WTC11 (cell line): ENCODE measurements at regions not wholly inside any gene's neighbourhood (a gene's known extent, or its start where the extent isn't known, plus 50 kb on each side); places are given as distances from the start of the nearest gene placed in this dataset.

ENCODE experiments used
- ATAC-seq: fragments of 200-7000 bp; cut with Tn5 transposase; 2 replicates; pipeline ENCODE4 v1.10.0; 2021; ENCODE audit warnings: mild to moderate bottlenecking, moderate library complexity
- CTCF ChIA-PET: fragments of 300-600 bp; sonication (Branson Sonifier 250); formaldehyde crosslinking; loops from one replicate; lab custom pipeline; 2021; ENCODE audit warnings: antibody characterized with exemption; lab: Charles Lee
- POLR2A ChIA-PET: fragments of 350-600 bp; sonication (Branson Sonifier 250); formaldehyde crosslinking; loops from one replicate; lab custom pipeline; 2021; ENCODE audit warnings: antibody characterized with exemption; lab: Charles Lee
- DNase-seq: peaks from one replicate; pipeline ENCODE4 v3.0.0; 2021; ENCODE audit warnings: low spot score
- H3K27ac Mint-ChIP-seq: 2 replicates; pipeline ENCODE4 v1.8.0; 2021; ENCODE audit warnings: mixed read lengths
- H3K27me3 Mint-ChIP-seq: 2 replicates; pipeline ENCODE4 v1.8.0; 2021; ENCODE audit warnings: low read depth, mild to moderate bottlenecking, moderate library complexity, mixed read lengths
- H3K36me3 Mint-ChIP-seq: 2 replicates; pipeline ENCODE4 v1.8.0; 2021; ENCODE audit warnings: mixed read lengths
- H3K4me1 Mint-ChIP-seq: 2 replicates; pipeline ENCODE4 v1.8.0; 2022; ENCODE audit warnings: mixed read lengths
- H3K4me3 Mint-ChIP-seq: 2 replicates; pipeline ENCODE4 v1.8.0; 2021; ENCODE audit warnings: mild to moderate bottlenecking, moderate library complexity, mixed read lengths
- H3K9me3 Mint-ChIP-seq: 2 replicates; pipeline ENCODE4 v1.8.0; 2021; ENCODE audit warnings: mixed read lengths
- AFF4 ChIP-seq: sonication (generic); formaldehyde crosslinking; IDR thresholded peaks from 2 replicates; pipeline ENCODE4 v1.8.1; 2023; ENCODE audit warnings: mild to moderate bottlenecking, missing genetic modification reagents, borderline replicate concordance
- ATF6 ChIP-seq: sonication (generic); formaldehyde crosslinking; IDR thresholded peaks from 2 replicates; pipeline ENCODE4 v1.8.1; 2023; ENCODE audit warnings: mild to moderate bottlenecking, missing genetic modification reagents
- FOXJ3 ChIP-seq: sonication (generic); formaldehyde crosslinking; IDR thresholded peaks from 2 replicates; pipeline ENCODE4 v1.9.0; 2021; ENCODE audit warnings: missing genetic modification reagents, mild to moderate bottlenecking, borderline replicate concordance
- FOXK1 ChIP-seq: sonication (generic); formaldehyde crosslinking; IDR thresholded peaks from 2 replicates; pipeline ENCODE4 v1.8.0; 2022; ENCODE audit warnings: mild to moderate bottlenecking, moderate library complexity, missing genetic modification reagents
- NFE2L1 ChIP-seq: sonication (generic); formaldehyde crosslinking; IDR thresholded peaks from 2 replicates; pipeline ENCODE4 v1.8.1; 2023; ENCODE audit warnings: missing genetic modification reagents
- OVOL2 ChIP-seq: fragments of 250-450 bp; sonication (Bioruptor Pico); IDR thresholded peaks from 2 replicates; pipeline ENCODE4 v1.9.0; 2021; ENCODE audit warnings: mild to moderate bottlenecking, borderline replicate concordance
- SOX15 ChIP-seq: fragments of 250-450 bp; sonication (Bioruptor Pico); IDR thresholded peaks from 2 replicates; pipeline ENCODE4 v1.9.0; 2021; ENCODE audit warnings: mild to moderate bottlenecking
- TEAD4 ChIP-seq: sonication (generic); formaldehyde crosslinking; IDR thresholded peaks from 2 replicates; pipeline ENCODE4 v1.8.0; 2022; ENCODE audit warnings: mild to moderate bottlenecking, missing genetic modification reagents
- TP53 ChIP-seq: sonication (generic); formaldehyde crosslinking; IDR thresholded peaks from 2 replicates; pipeline ENCODE4 v1.8.1; 2023; ENCODE audit warnings: mild to moderate bottlenecking, missing genetic modification reagents
- ZNF219 ChIP-seq: sonication (generic); formaldehyde crosslinking; IDR thresholded peaks from 2 replicates; pipeline ENCODE4 v1.8.0; 2023; ENCODE audit warnings: missing genetic modification reagents, mild to moderate bottlenecking, borderline replicate concordance
- ZNF532 ChIP-seq: fragments of 250-450 bp; sonication (Bioruptor Pico); IDR thresholded peaks from 2 replicates; pipeline ENCODE4 v1.9.0; 2021; ENCODE audit warnings: mild to moderate bottlenecking, borderline replicate concordance
- TF ChIP-seq, protein P1 (sequence below): sonication (generic); formaldehyde crosslinking; IDR thresholded peaks from 2 replicates; pipeline ENCODE4 v1.8.1; 2022; ENCODE audit warnings: low read depth, mild to moderate bottlenecking, moderate library complexity, missing genetic modification reagents, borderline replicate concordance

DNA sequence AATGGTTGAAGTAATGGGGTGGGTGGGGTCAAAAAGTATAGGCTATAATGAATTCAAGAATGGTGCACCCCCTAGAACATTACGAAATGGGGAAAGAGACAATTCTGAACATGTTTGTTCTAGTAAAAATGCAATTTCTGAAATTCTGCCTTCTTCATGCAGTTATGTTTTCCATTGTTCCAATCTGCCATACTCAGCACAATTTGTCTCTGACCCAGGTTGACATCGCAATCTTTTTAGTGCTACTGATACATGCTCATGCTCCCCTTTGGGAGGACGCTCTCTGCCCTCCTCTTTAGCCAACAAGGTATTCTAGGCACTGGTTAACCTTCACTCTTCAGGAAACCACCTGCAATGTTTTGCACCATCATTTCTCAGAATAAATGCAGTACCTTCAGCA, 1303.9 kb upstream of the PIK3C3 start:
- no peaks in the 10 kb centered on the region for H3K27me3 Mint-ChIP-seq
- DNase-seq (no peak), ATAC-seq (no peak)
- TF ChIP-seq FOXJ3 (CRISPR knock-in tag) = no peak
- H3K9me3 Mint-ChIP-seq = no peaks in the 10 kb centered on the region
- ChIA-PET POLR2A (no interaction called here), CTCF (no interaction called here)
- no peak overlapping the region for H3K27ac Mint-ChIP-seq
- no peaks in the 10 kb centered on the region for H3K36me3 Mint-ChIP-seq
- peaks cover 8% of the 10 kb centered on the region for H3K4me1 Mint-ChIP-seq
- H3K4me3 Mint-ChIP-seq = no peak overlapping the region

DNA sequence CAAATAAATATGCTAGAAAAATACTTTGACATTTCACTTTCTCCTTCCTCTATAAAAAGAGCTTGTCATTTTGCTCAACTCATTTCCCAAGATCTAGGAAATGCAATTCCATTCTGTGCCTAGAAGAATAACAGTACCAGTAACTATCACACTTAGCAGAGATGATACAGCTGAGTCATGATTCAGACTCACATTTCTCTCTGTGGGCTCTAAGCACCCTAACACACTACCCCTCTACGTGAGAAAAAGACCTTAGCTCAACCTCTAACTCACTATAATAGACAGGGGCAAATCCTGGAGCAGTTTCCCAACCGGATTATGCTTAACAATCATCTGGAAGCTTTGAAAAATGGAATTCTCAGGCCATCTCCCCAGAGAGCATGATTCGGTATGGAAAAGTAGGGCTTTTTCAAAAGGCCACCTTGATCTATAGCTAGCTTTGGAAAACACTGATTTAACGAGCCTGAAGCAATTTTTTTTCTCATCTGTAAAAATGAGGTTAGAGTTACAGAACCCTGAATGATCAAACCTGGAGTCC, 1312.3 kb upstream of the PIK3C3 start:
- ChIA-PET POLR2A (no interaction called here), CTCF (no interaction called here)
- TF ChIP-seq TEAD4 (CRISPR knock-in tag) (no peak), NFE2L1 (CRISPR knock-in tag) (no peak), AFF4 (no peak), ATF6 (CRISPR knock-in tag) (no peak), SOX15 (no peak)
- TF ChIP-seq, protein P1, sequence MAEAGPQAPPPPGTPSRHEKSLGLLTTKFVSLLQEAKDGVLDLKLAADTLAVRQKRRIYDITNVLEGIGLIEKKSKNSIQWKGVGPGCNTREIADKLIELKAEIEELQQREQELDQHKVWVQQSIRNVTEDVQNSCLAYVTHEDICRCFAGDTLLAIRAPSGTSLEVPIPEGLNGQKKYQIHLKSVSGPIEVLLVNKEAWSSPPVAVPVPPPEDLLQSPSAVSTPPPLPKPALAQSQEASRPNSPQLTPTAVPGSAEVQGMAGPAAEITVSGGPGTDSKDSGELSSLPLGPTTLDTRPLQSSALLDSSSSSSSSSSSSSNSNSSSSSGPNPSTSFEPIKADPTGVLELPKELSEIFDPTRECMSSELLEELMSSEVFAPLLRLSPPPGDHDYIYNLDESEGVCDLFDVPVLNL (CRISPR knock-in tag) = no peak
- no peak overlapping the region; the same call in 1 of the 2 replicates for H3K27ac Mint-ChIP-seq
- no peak overlapping the region for H3K4me3 Mint-ChIP-seq
- peaks cover 9% of the 10 kb centered on the region; the same call in 1 of the 2 replicates for H3K4me1 Mint-ChIP-seq
- no peaks in the 10 kb centered on the region for H3K36me3 Mint-ChIP-seq
- no peaks in the 10 kb centered on the region for H3K9me3 Mint-ChIP-seq
- no peak for ATAC-seq
- no peaks in the 10 kb centered on the region for H3K27me3 Mint-ChIP-seq
- DNase-seq = no peak

GRCh38 chr18:40631319-40631718, 1323.7 kb upstream of the PIK3C3 start:
- no peak for TF ChIP-seq OVOL2 (CRISPR knock-in tag)
- no peak for TF ChIP-seq FOXK1 (CRISPR knock-in tag)
- TF ChIP-seq TP53 = no peak
- no peak for TF ChIP-seq ATF6 (CRISPR knock-in tag)
- TF ChIP-seq ZNF532 = no peak
- TF ChIP-seq ZNF219 (CRISPR knock-in tag) = no peak
- TF ChIP-seq, all 79 proteins: peak for 0
- peaks cover 22% of the 10 kb centered on the region for H3K9me3 Mint-ChIP-seq
- ChIA-PET CTCF (no interaction called here), POLR2A (no interaction called here)
- no peaks in the 10 kb centered on the region for H3K27me3 Mint-ChIP-seq
- H3K4me3 Mint-ChIP-seq = no peak overlapping the region
- no peak for ATAC-seq
- H3K4me1 Mint-ChIP-seq = no peaks in the 10 kb centered on the region
- peaks cover 5% of the 10 kb centered on the region for H3K36me3 Mint-ChIP-seq
- no peak overlapping the region for H3K27ac Mint-ChIP-seq
- no peak for DNase-seq
